ENCODE measurements at regions not wholly inside any gene's neighbourhood (a gene's known extent, or its start where the extent isn't known, plus 50 kb on each side); places are given as distances from the start of the nearest gene placed in this dataset.
A peak's percentile ranks its signal among the peaks of the same experiment; 100 is the strongest.

- H3K4me1 Mint-ChIP-seq (ENCODE audit: low read depth), result no peaks in the 10 kb centered on the region
- H3K27ac Mint-ChIP-seq, result no peak overlapping the region
- H3K4me3 Mint-ChIP-seq (ENCODE audit: low read depth), result no peak overlapping the region
- TF ChIP-seq CTCF (IDR thresholded peaks at IDR 0.05; ENCODE audit: unreplicated experiment), result no peak
- DNase-seq (ENCODE audit: low spot score, unreplicated experiment), result no peak
- H3K9me3 Mint-ChIP-seq (ENCODE audit: low read depth), result no peaks in the 10 kb centered on the region
- H3K27me3 Mint-ChIP-seq, result peaks cover 2% of the 10 kb centered on the region
- no peaks in the 10 kb centered on the region for H3K36me3 Mint-ChIP-seq (ENCODE audit: insufficient read depth)
These were observed 187.6 kb downstream of the C11orf87 start for GRCh38 chr11:109609454-109610185.

DNA sequence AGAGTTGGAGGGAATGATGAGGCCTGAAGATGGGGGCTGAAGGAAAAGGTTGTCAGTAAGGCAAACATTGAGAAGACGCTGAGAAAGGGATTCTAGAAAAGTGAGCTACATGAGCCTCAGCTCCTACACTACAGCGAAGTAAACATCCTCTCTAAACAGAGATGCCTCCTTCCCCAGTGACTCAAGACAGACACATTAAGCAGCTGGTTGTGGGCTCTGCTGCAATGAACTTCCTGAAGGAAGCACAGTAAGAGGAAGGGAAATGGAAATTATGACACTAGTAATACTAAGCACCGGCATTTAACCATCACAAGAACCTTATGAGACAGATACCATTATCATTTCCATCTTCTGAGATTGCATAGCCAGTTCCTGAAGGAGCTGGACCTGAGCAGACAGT, 190.5 kb downstream of the C11orf87 start:
- no peak for DNase-seq (ENCODE audit: low spot score, unreplicated experiment)
- H3K4me3 Mint-ChIP-seq (ENCODE audit: low read depth), result no peak overlapping the region
- no peaks in the 10 kb centered on the region for H3K36me3 Mint-ChIP-seq (ENCODE audit: insufficient read depth)
- H3K27me3 Mint-ChIP-seq, result no peaks in the 10 kb centered on the region
- no peaks in the 10 kb centered on the region for H3K4me1 Mint-ChIP-seq (ENCODE audit: low read depth)
- H3K9me3 Mint-ChIP-seq (ENCODE audit: low read depth), result no peaks in the 10 kb centered on the region
- no peak overlapping the region for H3K27ac Mint-ChIP-seq
- no peak for TF ChIP-seq CTCF (IDR thresholded peaks at IDR 0.05; ENCODE audit: unreplicated experiment)

GRCh38 chr11:109619498-109619897, 197.5 kb downstream of the C11orf87 start:
- DNase-seq (ENCODE audit: low spot score, unreplicated experiment), result no peak
- Mint-ChIP-seq H3K36me3 (ENCODE audit: insufficient read depth) (no peaks in the 10 kb centered on the region), H3K27ac (no peak overlapping the region), H3K9me3 (ENCODE audit: low read depth) (no peaks in the 10 kb centered on the region), H3K4me3 (ENCODE audit: low read depth) (no peak overlapping the region), H3K4me1 (ENCODE audit: low read depth) (no peaks in the 10 kb centered on the region), H3K27me3 (no peaks in the 10 kb centered on the region)
- no peak for TF ChIP-seq CTCF (IDR thresholded peaks at IDR 0.05; ENCODE audit: unreplicated experiment)

- H3K27me3 Mint-ChIP-seq, result peaks cover 7% of the 10 kb centered on the region
- no peak overlapping the region for H3K27ac Mint-ChIP-seq
- no peak for DNase-seq (ENCODE audit: low spot score, unreplicated experiment)
- no peak overlapping the region for H3K4me3 Mint-ChIP-seq (ENCODE audit: low read depth)
- H3K36me3 Mint-ChIP-seq (ENCODE audit: insufficient read depth), result no peaks in the 10 kb centered on the region
- no peaks in the 10 kb centered on the region for H3K4me1 Mint-ChIP-seq (ENCODE audit: low read depth)
- TF ChIP-seq CTCF (IDR thresholded peaks at IDR 0.05; ENCODE audit: unreplicated experiment), result no peak
- peaks cover 8% of the 10 kb centered on the region for H3K9me3 Mint-ChIP-seq (ENCODE audit: low read depth)
These were observed 207.7 kb downstream of the C11orf87 start for GRCh38 chr11:109629734-109630133.

- TF ChIP-seq CTCF (IDR thresholded peaks at IDR 0.05; ENCODE audit: unreplicated experiment), result peak; percentile 44
- no peak overlapping the region for H3K4me3 Mint-ChIP-seq (ENCODE audit: low read depth)
- no peaks in the 10 kb centered on the region for H3K36me3 Mint-ChIP-seq (ENCODE audit: insufficient read depth)
- no peaks in the 10 kb centered on the region for H3K4me1 Mint-ChIP-seq (ENCODE audit: low read depth)
- peak; percentile 29 for DNase-seq (ENCODE audit: low spot score, unreplicated experiment)
- H3K27me3 Mint-ChIP-seq, result peaks cover 6% of the 10 kb centered on the region
- H3K9me3 Mint-ChIP-seq (ENCODE audit: low read depth), result no peaks in the 10 kb centered on the region
- H3K27ac Mint-ChIP-seq, result no peak overlapping the region
These were observed 219.6 kb downstream of the C11orf87 start for GRCh38 chr11:109641549-109641948.
